GM21737 (cell line): ENCODE measurements at regions not wholly inside any gene's neighbourhood (a gene's known extent, or its start where the extent isn't known, plus 50 kb on each side); places are given as distances from the start of the nearest gene placed in this dataset.

ENCODE experiments used
- ATAC-seq: cut with Tn5 transposase; IDR thresholded peaks from one replicate; pipeline ENCODE4 v1.9.1; 2021; ENCODE audit warnings: mild to moderate bottlenecking, moderate library complexity; ENCODE audit not compliant: unreplicated experiment

GRCh38 chr5:18807256-18808149, 1173.2 kb downstream of the TAF11L14 start:
- no peak for ATAC-seq

GRCh38 chr5:18811661-18812060, 1176.3 kb downstream of the CDH18 start:
- no peak for ATAC-seq

GRCh38 chr5:18828351-18828750, 1159.6 kb downstream of the CDH18 start:
- ATAC-seq = no peak

- no peak for ATAC-seq
Measured at GRCh38 chr5:18829539-18829938, 1158.5 kb downstream of the CDH18 start.

GRCh38 chr5:18850216-18850615, 1137.8 kb downstream of the CDH18 start:
- ATAC-seq = no peak

- ATAC-seq = no peak
Measured at GRCh38 chr5:18872978-18873377, 1115.0 kb downstream of the CDH18 start.

GRCh38 chr5:18876565-18876964, 1111.4 kb downstream of the CDH18 start:
- no peak for ATAC-seq

- no peak for ATAC-seq
Measured at GRCh38 chr5:18881615-18882014, 1106.4 kb downstream of the CDH18 start.

GRCh38 chr5:18882154-18882553, 1105.8 kb downstream of the CDH18 start:
- ATAC-seq = no peak

GRCh38 chr5:18888821-18889220, 1099.2 kb downstream of the CDH18 start:
- no peak for ATAC-seq

- ATAC-seq = no peak
Measured at GRCh38 chr5:18900644-18901043, 1087.4 kb downstream of the CDH18 start.

GRCh38 chr5:18920966-18921365, 1067.0 kb downstream of the CDH18 start:
- ATAC-seq = no peak

- no peak for ATAC-seq
Measured at GRCh38 chr5:18932081-18932480, 1055.9 kb downstream of the CDH18 start.

- ATAC-seq = no peak
Measured at GRCh38 chr5:18944771-18945170, 1043.2 kb downstream of the CDH18 start.

- ATAC-seq = no peak
Measured at GRCh38 chr5:18954239-18954638, 1033.8 kb downstream of the CDH18 start.

GRCh38 chr5:18959535-18959934, 1028.5 kb downstream of the CDH18 start:
- ATAC-seq = no peak

- no peak for ATAC-seq
Measured at GRCh38 chr5:18961234-18961633, 1026.8 kb downstream of the CDH18 start.

- ATAC-seq = no peak
Measured at GRCh38 chr5:18965893-18966292, 1022.1 kb downstream of the CDH18 start.

GRCh38 chr5:18967637-18968036, 1020.4 kb downstream of the CDH18 start:
- no peak for ATAC-seq

GRCh38 chr5:18968966-18969365, 1019.0 kb downstream of the CDH18 start:
- ATAC-seq = no peak

GRCh38 chr5:18970000-18970399, 1018.0 kb downstream of the CDH18 start:
- no peak for ATAC-seq

- no peak for ATAC-seq
Measured at GRCh38 chr5:18972177-18972576, 1015.8 kb downstream of the CDH18 start.

- no peak for ATAC-seq
Measured at GRCh38 chr5:18975624-18976023, 1012.4 kb downstream of the CDH18 start.
